Fibroblast of skin of right biceps (primary cell): ENCODE measurements at regions not wholly inside any gene's neighbourhood (a gene's known extent, or its start where the extent isn't known, plus 50 kb on each side); places are given as distances from the start of the nearest gene placed in this dataset.
"Not testable (repeated sequence)": the region's sequence is repeated elsewhere in the genome, so short reads cannot be mapped to it uniquely, and the experiment has no call there.

Experiments
- DNase-seq: peaks from one replicate; pipeline ENCODE4 v3.0.0-alpha.2; 2013

GRCh38 chr2:173550143-173550542 lies 195.5 kb downstream of the CDCA7 start:
- DNase-seq, result peak; percentile 85

GRCh38 chr2:173552531-173552930 lies 197.9 kb downstream of the CDCA7 start:
- DNase-seq, result no peak

DNA sequence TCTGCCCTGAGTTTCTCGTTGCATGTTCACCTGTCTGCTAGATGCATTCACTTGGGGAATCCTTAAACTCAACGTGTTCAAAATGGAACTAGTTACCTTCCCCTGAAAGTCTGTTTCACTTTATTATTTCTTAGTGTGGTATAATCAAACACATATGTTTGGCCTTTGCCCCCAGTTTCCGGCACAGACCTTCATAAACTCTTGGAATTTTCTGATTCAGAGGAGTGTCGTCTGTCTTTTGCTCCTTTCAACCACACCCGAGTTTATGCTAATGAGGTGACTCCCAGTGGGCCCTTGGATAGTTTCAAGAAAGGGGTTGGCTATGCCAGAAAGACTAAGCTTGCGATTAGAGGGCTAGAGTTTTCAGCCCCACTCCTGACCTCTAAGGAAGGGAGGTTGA lies 198.9 kb downstream of the CDCA7 start:
- DNase-seq, result peak; percentile 82

DNA sequence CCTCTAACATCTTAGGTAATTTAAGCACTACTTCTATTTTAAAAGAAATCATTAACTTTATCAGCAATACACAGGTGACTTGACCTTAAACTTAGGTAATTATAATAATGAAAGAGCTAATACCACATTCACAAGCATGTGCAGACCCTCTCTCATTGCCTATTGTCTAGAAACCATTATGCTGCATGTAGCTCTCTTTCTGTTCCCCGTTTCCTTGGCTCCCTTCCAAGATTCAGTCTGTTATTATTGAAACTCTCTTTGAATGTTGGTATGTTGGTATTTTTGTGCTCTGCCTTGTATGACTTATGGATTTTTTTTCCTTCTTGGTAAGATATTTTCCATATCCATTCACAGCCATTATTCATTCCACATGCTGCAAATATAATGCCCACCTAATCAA lies 201.2 kb downstream of the CDCA7 start:
- DNase-seq, result peak; percentile 68

GRCh38 chr2:173556816-173557215 lies 202.1 kb downstream of the CDCA7 start:
- no peak for DNase-seq

- DNase-seq, result no peak
Observed at GRCh38 chr2:173557497-173557896, 202.8 kb downstream of the CDCA7 start.

DNA sequence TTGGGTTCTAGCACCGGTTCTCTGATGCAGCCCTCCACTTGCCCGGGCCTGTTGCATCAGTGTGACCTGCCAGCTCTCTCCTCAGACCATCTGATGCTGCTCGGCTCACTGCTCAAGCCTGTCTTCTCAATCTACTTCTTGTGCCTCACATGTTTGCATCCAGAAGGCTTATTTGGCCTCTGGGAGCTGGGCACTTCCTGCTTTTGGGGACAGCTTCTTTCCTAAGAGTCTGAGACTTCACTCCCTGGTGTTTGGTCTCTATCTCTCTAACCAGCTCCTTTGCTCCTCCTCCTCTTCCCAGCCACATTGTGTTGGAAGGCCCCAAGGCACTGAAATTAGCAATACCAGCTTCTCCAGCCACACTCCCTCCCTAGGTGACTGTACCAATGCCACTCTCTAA lies 212.8 kb downstream of the CDCA7 start:
- no peak for DNase-seq

GRCh38 chr2:173568054-173568453 lies 213.4 kb downstream of the CDCA7 start:
- DNase-seq, result no peak

GRCh38 chr2:173571021-173571821 lies 216.5 kb downstream of the CDCA7 start:
- peak; percentile 62 for DNase-seq

DNA sequence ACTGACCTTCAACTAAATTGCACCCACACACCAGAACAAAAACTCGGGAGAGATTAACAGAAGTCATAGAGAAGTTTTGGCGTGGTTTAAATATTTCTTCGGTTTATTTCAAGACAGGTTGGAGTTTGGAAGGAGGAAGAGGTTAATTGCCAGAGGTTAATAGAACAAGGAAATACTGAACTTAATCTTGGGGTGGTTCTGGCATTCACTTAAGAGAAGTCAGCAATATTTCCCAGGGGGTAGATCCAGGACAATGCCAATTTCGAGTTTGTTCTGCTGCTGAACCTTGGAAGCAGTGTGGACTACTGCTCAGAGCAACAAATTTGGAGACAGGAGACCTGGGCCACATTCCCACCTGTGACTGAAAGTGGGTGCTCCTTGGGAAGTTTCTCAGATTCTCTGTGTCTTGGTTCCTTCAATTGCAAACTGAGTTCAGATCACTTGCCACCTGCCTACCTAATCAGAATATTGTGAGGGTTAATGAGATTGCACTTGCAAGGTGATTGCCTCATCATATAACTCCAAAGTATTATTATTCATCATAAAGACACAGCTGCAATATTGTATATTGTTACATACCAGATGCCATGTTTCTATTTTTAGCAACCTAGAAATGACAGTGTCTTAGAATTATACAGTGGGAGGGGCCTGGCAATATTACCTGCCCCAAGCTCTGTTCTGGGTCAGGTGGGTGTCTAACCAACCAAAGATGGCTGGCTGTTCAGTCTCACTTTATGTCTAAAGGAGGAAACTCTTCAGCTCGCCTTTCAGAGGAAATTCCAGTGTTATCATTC lies 217.4 kb downstream of the CDCA7 start:
- no peak for DNase-seq

- DNase-seq, result no peak
Observed at GRCh38 chr2:173572848-173573247, 218.2 kb downstream of the CDCA7 start.

DNA sequence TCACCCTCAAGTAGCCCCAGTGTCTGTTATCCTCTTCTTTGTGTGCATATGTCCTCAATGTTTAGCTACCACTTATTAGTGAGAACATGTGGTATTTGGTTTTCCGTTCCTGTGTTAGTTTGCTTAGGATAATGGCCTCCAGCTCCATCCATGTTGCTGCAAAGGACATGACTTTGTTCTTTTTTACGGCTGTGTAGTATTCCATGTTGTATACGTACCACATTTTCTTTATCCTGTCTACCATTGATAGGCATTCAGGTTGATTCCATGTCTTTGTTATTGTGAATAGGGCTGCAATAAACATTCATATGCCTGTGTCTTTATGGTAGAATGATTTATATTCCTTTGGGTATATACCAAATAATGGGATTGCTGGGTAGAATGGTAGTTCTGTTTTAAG lies 219.1 kb downstream of the CDCA7 start:
- not testable (repeated sequence) for DNase-seq

GRCh38 chr2:173574324-173575112 lies 219.8 kb downstream of the CDCA7 start:
- no peak for DNase-seq

DNA sequence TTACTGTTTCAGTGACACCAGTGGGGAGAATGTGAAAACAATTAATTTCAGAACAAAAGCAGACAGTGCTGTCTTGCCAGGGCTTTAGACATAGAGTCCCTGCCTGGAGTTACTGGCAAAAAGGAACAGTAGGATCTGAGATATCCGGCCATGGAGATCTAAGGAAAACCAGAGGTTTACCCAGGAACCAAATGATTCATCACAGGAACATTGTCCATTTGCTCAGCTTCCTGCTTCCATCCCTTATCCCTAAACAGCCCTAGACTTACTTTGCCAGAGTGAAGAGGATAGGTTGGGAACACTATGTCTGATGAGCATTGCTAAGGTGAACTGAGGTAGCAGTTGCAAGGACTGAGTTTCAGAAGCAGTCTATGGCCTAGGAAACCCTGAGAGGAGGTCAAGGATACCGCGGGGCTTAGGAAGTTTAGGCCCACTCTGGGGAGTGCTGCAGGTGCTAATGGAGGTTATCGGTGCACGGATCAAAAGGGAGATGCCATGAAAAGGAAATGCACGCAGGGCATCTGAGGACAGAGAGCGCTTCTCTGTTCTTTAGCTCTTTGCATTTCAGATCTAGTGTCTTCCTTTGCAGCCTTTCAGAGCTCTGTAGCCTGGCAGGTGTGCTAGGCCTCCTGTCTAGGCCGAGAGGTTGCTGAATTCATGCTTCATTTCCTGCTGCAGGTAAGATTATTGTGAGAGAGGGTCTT lies 223.9 kb downstream of the CDCA7 start:
- DNase-seq, result no peak

DNA sequence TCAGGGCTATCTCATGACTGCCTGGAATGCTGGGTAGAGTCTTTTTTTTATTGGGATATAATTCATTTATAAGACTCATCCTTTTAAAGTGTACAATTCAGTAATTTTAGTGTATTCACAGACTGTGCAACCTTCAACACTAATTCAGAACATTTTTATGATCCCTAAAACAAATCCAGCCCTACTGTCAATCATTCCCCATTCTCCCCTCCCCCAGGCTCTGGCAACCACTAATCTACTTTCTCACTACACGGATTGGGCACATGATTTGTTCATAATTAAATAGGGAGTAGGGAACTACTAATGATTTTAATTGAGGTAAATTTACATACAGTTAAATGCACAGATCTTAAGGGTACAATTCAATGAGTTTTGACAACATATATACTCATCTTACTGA lies 225.7 kb downstream of the CDCA7 start:
- no peak for DNase-seq

- DNase-seq, result no peak
Observed at GRCh38 chr2:173580956-173581355, 226.3 kb downstream of the CDCA7 start.

DNA sequence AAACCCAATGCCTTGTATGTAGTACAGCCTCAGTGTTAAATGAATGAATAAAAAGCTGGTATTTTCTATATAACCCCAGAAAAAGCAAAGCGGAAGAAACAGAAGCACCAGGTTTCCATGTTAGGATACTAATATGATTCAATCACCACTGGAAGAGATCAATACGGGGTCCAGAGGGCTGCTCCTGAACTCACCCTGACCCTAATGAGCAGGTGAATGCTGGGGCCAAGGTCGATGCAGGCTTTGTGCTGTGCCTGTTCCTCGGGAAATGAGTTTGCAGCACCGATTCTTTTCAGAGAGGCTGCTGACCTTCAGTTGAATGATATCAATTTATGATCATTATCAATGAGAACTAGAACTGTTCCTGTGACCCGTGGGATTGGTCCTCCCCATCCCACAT lies 228.5 kb downstream of the CDCA7 start:
- DNase-seq, result no peak

DNA sequence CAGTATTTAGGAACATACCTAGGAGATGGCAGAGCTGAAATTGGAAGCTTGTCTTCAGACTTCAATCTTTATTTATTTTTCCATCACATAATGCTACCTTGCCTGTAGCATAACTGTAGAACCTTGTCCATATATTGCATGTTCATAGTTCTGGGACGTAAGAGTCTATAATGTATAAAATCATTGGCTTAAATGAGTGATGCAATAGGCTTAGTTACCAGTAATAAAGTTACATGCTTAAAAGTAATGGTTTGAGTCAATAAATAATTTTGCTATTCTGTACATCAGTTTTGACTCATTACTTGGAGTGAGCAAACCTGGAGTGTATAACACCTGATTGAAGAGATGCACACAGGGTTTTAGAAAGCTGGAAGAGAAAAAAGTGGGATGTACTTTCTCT lies 229.3 kb downstream of the CDCA7 start:
- no peak for DNase-seq

- no peak for DNase-seq
Observed at GRCh38 chr2:173584676-173585458, 230.2 kb downstream of the CDCA7 start.

DNA sequence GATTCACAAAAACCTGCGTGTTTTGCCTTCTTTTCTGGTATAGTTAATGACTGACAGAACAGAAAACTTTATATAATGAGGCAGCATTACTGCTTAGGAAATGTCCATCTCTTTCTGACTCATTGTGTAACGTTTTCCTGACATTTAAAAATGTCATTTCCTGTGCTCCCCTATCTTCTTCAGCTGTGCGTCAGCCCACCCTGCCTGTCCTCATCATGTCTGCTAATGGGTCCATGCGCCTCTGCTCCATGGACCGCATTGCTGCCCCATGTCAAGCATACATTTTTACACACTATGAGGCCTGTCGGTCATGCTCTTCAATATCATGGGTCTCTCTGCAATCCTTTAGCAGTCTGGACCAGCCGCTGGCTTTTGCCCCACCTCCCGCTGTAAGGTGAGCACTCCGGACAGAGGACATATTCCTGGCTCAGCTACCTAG lies 234.3 kb downstream of the CDCA7 start:
- no peak for DNase-seq

DNA sequence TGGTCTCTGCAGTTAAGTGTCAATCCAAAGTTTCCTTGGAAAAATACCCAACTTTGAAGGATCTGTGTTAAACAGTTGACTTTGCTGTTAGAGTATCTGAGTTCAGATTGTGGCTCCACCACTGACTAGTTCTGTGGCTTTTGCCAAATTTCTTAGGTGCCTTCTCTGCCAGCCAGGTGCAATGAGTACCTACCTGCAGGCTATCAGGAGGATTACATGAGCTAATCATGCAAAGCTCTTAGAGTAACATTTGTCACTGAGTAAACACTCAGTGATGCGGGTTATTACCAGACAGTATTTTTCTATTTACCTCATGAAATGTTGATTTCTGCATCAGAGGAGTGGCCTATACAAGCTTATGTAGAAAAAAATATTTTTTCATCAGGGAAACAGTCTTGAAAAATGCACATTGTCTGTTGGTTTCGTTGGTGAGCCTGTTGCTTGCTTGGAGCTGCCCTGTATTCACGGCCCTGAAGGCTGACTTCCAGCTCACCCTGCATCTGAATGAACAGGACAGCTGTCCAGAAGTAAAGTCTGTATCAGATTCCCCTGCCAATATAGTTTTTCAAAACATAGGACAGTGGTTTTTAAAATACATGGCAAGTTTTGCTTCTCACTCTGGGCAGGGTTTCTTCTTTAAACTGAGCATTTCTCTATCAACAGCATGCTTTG lies 235.1 kb downstream of the CDCA7 start:
- DNase-seq, result no peak
